ENCODE measurements at regions not wholly inside any gene's neighbourhood (a gene's known extent, or its start where the extent isn't known, plus 50 kb on each side); places are given as distances from the start of the nearest gene placed in this dataset.

DNA sequence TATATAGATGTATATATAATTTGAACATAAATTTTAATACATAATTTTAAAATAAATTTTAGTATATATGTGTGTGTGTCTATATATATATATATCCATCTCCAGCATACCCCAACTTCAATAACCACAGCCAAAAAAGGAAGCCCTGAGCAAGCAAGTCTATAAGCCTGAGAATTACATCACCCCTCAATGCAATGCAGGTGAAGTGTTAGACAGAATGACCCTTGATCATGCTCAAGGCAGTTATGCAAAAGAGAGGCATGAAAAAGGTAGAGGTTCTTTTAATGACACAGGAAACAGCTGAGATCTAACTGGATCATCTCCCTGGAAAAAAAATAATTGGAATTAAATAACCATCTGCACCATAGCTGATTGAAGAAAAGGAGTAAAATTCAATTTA lies 557.9 kb upstream of the ANO5 start:
- TF ChIP-seq, protein P1, sequence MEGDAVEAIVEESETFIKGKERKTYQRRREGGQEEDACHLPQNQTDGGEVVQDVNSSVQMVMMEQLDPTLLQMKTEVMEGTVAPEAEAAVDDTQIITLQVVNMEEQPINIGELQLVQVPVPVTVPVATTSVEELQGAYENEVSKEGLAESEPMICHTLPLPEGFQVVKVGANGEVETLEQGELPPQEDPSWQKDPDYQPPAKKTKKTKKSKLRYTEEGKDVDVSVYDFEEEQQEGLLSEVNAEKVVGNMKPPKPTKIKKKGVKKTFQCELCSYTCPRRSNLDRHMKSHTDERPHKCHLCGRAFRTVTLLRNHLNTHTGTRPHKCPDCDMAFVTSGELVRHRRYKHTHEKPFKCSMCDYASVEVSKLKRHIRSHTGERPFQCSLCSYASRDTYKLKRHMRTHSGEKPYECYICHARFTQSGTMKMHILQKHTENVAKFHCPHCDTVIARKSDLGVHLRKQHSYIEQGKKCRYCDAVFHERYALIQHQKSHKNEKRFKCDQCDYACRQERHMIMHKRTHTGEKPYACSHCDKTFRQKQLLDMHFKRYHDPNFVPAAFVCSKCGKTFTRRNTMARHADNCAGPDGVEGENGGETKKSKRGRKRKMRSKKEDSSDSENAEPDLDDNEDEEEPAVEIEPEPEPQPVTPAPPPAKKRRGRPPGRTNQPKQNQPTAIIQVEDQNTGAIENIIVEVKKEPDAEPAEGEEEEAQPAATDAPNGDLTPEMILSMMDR (IDR thresholded peaks at IDR 0.05) = no peak
- TF ChIP-seq POLR2A (IDR thresholded peaks at IDR 0.05) = no peak
- no peak for TF ChIP-seq EP300 (IDR thresholded peaks at IDR 0.05)

Measured in stomach (tissue), 4 donors.